ENCODE measurements at regions not wholly inside any gene's neighbourhood (a gene's known extent, or its start where the extent isn't known, plus 50 kb on each side); places are given as distances from the start of the nearest gene placed in this dataset.

DNA sequence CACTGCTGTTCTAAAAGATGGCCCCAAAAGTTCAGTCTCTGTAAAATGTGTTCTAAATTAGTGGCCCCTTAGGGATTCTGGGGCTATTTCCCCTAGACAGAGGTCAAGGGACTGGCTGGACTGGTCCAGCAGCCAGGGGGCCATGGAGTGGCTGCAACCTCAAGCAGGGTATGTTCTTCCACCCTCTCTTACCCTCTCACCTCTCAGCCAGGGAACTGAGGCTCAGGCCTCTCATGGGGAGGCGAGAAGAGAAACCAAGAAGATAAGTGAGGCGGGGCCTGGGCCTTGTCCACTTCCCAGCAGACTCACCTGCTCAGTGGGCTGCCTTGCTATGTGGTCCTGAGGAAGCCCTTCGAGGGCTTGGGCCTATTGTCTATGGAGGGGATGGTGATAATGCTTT lies 339.7 kb downstream of the MYCN start:
- TF ChIP-seq, protein P1, sequence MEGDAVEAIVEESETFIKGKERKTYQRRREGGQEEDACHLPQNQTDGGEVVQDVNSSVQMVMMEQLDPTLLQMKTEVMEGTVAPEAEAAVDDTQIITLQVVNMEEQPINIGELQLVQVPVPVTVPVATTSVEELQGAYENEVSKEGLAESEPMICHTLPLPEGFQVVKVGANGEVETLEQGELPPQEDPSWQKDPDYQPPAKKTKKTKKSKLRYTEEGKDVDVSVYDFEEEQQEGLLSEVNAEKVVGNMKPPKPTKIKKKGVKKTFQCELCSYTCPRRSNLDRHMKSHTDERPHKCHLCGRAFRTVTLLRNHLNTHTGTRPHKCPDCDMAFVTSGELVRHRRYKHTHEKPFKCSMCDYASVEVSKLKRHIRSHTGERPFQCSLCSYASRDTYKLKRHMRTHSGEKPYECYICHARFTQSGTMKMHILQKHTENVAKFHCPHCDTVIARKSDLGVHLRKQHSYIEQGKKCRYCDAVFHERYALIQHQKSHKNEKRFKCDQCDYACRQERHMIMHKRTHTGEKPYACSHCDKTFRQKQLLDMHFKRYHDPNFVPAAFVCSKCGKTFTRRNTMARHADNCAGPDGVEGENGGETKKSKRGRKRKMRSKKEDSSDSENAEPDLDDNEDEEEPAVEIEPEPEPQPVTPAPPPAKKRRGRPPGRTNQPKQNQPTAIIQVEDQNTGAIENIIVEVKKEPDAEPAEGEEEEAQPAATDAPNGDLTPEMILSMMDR (IDR thresholded peaks at IDR 0.05): no peak
- no peak for TF ChIP-seq POLR2AphosphoS5 (IDR thresholded peaks at IDR 0.05)
